NT2/D1 (cell line): ENCODE measurements at regions not wholly inside any gene's neighbourhood (a gene's known extent, or its start where the extent isn't known, plus 50 kb on each side); places are given as distances from the start of the nearest gene placed in this dataset.

ENCODE experiments used
- SUZ12 ChIP-seq: IDR thresholded peaks from 2 replicates; pipeline ENCODE4 v1.6.1; 2011; ENCODE audit not compliant: insufficient read length, insufficient read depth; ENCODE audit errors: extremely low read depth
- YY1 ChIP-seq: IDR thresholded peaks from 2 replicates; pipeline ENCODE4 v1.6.1; 2011; ENCODE audit not compliant: insufficient read length, insufficient read depth

GRCh38 chr3:182465301-182466185, 327.8 kb upstream of the ATP11B start:
- TF ChIP-seq YY1: no peak
- TF ChIP-seq SUZ12: no peak
